ENCODE measurements at regions not wholly inside any gene's neighbourhood (a gene's known extent, or its start where the extent isn't known, plus 50 kb on each side); places are given as distances from the start of the nearest gene placed in this dataset.
"Not testable (repeated sequence)": the region's sequence is repeated elsewhere in the genome, so short reads cannot be mapped to it uniquely, and the experiment has no call there.

DNA sequence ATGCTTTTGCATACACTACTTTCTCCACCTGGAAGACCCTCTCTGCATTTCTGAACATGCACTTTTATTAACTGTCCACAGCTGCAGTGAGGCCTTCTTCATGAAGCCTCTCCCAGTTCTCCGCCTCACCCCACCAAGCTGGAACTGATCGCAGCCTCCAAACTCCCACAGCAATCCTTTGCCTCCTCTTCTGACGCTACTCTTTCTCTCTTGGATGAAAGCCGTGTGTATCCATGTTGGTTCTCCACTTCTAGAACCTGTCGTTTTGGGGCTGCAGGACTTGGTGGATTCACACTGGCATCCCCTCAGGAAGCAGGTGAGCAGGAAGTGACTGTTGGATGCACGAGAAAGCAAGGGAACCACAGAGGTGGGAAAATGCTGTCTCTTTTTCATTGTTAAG, 288.6 kb downstream of the MYCN start:
- DNase-seq: no peak

DNA sequence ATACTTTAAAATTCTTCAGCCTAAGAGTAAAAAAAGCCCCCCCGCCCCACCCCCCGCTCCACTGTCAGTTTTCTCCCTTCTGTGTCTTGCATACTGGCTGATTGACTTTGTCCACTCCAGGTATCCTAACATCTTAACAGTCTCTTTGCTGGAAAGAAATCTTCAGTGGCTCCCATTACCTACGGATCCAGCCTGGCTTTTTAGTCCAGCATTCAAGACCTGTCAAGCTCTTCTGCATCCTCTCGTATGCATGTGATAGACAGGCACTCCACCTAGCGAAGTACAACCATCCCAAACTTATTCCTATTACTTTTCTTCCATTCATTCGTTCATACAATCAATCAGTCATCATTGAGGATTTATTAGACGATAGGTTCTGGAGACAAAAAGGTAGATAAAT, 288.1 kb downstream of the MYCN start:
- no peak for DNase-seq

DNA sequence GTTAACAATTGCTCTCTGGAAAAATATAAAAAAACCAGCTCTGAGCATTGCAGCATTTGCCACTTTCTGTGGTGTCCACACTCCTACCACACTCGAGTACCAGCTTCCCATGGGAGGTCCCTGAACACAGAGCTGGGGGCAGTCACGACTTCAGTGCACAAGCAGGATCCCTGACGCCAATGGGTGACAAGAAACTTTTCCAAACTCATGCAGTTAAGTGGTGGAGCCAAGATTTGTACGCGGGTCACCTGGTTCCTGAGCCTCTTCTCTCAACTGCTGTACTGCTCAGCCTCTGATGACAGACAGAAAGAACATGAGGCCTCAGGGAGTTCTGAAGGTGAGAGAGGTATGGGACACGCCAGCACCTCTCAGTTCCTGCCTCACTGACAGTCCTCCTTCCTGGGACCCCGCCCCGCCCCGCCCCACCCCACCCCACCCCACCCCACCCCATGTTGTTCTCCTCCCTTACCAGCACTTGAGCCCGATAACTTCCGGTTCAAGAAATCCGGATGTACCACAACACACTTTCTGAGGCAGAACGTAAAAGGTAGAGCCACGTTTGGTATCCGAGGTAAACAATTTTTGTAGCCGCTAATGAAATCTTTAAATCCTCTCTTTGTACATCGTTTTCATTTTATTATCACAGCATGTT, 287.6 kb downstream of the MYCN start:
- DNase-seq: no peak

DNA sequence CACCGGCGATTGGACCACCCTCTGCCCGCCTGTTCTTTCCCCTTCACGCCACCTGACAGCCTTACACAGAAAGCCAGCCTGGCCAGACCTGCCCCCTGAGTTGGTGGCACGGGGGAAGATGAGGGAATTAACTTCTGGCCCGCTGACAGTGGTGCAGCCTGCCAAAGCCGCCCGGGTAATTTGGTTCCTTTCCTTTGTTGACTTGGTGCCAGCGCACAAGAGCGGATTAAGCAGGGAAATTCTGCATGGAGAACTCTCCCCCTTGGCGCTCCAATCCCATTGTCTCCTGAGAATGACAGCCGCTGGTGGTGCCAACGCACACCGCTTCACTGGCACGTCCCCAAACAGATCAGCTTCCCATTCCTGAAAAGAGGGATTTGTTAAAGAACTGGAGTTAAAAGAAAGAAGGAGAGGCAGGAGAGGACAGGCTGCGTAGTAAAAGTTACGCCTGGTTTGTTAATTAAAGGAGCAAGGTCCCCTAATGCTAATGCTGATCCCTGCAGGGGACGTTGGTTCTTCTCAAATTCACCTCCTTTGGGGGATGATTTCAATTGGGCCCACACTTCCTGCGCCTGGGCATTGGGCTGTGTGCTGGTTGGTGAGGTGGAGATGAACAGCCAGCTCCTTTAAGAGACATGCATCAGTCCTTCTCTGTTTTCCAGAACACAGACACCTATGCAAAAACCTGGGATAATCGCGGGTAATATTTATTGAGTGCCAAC, 286.8 kb downstream of the MYCN start:
- no peak for DNase-seq

DNA sequence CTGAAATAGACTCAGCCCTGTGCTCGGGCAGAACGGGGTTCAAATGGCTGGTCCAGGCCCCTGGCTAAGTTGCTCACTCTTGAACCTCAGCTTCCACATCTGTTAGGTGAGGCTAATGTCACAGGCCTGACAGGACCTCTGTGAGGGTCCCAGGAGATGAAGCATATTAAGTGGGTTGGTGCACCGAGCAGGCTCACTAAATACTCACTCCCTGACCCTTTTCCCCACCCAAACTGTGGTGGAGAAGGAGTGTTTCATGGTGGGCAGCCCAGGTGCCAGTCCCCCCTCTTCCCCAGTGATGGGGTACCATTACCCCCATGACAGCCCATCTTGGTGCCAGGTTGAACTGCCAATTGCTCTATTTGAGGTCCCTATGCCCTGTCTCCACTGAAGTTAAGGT, 286.0 kb downstream of the MYCN start:
- no peak for DNase-seq

DNA sequence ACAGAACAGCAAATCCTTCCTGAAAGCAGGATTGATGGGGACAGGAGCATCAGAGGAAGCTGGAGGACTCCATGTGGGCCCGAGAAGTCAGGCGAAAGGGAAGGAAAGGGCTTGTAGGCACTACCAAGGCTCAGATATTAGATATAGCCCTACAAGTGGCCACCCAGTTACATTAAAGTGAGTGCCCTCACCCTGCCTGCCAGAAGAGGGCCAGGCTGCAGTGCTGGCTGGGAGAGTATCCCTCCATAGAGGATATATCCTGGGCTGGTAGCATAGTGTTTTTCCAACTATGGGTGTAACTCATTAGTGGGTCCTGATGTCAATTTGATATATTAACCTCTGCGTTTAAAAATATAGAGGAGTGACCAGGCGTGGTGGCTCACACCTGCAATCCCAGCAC, 285.2 kb downstream of the MYCN start:
- DNase-seq: no peak

DNA sequence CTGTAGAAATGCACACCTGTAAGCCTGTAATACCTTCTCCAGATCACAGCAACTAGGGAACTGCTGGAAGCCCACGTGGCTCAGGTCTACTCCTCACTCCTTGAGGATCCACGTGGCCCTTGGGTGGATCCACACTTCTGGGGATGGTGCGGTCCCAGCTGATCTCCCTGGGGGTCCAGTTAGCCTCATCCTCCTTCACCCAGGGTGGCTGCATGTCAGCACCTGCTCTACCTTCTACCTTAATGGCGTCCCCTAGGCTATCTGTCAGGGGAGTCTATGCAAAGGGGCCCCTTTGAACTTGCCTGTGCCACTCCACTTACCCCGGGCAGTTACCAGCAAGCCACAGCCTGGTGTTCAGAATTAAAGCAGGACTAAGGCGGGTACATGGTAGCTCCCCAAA, 284.7 kb downstream of the MYCN start:
- no peak for DNase-seq

DNA sequence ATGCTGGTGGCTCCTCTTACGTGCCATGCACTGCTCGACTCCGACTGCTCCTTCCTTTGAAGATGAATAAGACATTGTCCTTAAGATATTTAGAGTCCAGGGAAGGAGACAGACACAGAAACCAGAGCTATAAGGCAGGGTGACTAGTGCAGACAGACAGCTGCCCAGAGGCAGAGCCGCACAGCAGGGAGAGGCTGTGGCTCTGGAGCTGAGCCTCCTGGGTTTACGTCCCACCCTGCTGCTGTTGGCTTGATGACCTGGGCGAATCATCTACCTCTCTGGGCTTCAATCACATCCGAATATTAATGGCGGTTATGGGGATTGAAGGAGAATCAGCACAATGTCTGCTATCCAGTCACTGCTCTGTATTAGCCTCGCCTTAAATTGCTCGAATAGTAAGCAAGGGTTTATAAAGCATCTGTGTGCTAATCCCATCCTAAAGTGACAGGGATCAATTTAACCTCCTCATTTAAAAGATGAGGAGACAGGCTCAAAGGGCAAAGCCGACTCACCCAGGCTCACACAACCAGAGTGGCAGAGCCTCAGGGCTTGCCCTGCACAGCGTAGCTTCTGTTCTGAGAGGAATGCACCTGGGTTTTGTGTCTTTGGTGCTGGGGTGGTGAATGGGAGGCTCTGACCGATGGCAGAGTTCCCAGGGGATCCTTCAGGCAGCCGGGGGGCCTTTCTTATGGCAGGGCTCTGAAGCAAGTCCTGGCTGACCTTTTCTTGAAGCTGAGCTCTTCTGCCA, 284.1 kb downstream of the MYCN start:
- DNase-seq: no peak

DNA sequence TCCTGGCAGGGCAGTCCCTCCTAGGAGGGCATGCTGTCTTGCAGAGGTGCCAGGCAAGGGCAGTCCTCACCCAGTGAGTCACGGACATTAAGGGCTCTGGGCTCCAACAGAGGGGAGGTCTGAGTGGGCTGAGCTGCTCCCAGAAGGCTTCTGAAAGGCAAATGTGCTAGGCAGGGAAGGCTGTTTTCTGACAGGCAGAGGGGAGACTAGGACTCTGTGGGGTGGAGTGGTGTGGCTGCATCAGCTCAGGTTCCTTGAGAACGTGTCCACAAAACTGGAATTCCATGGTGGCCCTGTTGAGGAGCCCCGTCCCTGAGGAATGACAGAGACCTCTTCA, 283.5 kb downstream of the MYCN start:
- DNase-seq: no peak

DNA sequence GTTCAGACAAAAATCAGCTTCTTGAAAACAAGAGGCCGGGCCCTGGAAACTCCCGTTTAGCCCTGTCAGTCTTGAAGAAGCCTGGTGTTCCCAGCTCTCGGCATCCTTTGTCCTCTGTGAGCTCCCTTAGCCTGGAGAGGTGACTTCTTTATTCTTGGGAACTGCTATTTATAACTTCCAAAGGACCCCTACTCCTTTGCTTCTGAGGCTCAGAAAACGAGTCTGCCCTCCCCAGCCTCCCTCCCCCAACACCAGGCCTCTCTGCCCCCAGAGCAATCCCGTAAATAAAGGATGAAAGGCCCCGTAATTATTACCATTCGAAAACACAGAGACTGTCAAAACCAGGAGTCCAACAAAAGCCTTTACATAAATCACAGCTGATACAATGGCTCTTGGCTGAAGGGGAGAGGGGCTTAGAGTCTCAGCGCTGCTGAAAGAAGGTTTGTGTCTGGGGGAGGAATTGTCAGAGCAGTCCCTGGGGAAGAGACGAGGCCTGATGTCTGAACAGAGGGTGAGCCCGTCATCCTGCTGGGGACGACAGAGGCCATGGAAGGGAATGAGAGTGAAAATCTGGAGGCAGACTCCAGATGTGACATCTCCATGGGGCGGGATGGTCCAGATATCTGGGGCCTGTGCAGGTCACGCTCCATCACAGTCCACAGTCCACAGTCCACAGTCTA, 283.0 kb downstream of the MYCN start:
- no peak for DNase-seq

DNA sequence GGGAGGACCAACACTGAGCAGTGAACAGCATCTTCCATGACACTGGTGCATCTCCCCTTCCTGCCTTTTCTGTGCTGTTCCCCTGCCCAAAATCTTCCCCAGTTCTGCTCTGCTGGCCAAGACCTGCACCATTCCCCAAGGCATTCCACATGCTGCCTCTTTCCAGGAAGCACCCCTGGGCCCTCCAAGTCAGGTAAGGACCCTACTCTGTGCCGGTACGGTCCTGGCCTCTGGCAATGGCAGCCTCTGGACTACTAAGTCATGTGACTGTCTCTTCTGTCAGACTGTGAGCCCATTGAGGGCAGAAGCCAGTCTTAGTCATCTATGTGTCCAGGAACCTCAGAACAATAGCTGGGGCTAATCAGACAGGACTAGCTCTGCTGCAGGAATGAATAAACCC, 282.0 kb downstream of the MYCN start:
- no peak for DNase-seq

DNA sequence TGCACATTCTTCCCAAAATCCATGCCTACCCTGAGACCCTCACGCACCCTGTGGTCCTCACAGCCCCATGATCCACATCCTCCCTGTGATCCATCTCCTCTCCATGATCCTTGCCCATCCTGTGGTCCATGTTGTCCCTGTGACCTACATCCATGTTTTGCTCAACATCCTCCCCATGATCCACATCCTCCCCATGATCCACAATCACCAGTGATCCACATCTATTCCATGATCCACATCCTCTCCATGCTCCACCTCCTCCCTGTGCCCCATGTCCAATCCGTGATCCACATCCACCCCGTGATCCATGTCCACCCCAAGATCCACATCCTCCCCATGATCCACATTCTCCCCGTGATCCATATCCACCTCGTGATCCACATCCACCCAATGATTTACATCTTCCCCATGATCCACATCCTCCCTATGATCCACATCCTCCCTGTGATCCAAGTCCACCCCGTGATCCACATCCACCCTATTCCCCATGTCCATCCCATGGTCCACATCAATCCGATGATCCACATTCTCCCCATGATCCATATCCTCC, 281.2 kb downstream of the MYCN start:
- no peak for DNase-seq

DNA sequence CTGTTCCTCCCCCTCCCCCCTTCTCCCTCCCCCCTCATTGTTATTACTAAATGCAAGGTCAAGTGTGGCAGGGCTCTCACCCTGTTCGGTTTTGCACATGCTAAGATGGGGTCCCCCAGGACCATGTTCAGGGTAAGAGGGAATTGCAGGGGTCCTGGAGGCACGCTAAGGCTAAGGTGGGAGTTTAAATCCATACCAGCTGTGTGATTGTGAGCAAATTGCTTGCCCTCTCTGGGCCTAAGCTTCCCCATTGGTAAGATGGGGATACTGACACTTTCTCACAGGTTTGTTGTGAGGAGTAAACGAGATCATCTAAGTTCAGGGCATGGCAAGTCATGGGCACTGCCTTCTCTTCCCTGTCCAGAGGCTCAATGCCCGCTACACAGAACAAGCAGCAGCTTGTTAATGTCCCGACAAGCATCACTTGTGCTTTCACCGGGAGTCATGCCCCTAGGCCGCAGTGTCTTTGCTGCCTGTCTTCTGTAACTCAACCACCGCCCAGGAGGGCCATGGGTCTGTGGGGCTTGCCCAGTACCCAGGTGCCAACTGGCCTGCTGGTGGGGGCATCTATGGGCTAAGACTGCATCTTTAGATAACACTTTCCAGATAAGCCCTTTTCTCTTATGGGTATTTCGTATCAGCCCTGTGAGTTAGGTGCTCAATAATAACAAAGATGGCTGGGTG, 279.1 kb downstream of the MYCN start:
- no peak for DNase-seq

DNA sequence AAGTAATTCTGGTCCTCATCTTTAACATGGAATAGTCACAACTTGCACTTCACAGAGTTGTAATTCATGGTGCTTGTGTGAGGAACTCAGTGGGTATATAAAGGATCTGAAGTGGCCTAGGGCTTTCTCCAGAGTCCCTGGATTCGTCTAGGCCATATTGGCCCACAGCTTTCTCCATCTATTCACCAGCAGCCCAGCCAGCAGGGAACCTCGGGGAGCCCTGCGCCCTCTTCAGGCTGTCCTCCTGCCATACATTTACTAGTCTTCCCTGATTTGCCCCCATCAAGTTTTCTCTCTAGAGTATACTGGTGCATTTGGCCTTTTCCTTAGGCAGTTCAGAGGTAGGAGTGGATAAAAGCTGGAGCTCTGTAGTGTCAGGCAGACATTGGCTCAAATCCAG, 278.3 kb downstream of the MYCN start:
- no peak for DNase-seq

DNA sequence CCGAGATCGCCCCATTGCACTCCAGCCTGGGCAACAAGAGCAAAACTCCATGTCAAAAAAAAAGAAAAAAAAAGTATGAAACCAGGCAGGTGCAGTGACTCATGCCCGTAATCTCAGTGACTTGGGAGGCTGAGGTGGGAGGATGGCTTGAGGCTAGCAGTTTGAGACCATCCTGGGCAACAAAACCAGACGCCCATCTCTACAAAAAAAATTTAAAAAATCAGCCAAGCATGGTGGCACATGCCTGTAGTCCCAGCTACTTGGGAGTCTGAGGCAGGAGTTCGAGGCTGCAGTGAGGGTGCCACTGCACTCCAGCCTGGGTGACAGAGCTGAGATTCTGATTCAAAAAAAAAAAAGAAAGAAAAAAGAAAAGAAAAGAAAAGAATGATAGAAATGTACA, 277.8 kb downstream of the MYCN start:
- no peak for DNase-seq

DNA sequence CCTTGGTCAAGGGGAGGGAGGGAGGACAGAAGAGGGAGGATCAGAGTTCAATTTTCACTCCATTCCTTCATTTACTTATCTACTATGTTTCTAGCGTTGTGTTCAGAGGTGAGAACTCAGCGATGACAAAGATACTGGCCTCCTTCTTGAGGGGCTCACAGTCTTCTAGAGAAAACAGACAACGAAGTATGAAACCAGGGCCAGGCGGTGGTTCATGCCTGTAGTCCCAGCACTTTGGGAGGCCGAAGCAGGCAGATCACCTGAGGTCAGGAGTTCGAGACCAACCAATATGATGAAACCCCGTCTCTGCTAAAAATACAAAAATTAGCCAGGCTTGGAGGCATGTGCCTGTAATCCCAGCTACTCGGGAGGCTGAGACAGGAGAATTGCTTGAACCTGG, 277.4 kb downstream of the MYCN start:
- DNase-seq: not testable (repeated sequence)

DNA sequence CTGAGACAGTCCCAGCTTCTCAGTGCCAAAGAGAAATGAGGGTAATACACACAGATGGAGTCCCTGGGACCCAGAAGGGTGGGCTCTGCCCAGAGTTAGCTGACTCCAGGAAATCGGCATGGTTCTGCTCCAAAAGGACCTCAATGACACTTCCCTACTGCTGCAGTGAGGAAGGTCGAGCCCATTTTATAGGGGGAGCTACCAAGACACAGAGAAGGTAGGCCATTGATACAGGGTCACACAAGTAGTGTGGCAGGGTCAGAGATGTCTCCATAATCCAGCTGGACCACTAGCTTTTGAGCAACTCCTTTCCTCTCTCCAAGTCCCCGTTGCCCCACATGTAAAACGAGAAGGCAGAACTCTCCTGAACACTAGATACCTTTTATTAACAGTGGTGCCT, 276.9 kb downstream of the MYCN start:
- DNase-seq: no peak

DNA sequence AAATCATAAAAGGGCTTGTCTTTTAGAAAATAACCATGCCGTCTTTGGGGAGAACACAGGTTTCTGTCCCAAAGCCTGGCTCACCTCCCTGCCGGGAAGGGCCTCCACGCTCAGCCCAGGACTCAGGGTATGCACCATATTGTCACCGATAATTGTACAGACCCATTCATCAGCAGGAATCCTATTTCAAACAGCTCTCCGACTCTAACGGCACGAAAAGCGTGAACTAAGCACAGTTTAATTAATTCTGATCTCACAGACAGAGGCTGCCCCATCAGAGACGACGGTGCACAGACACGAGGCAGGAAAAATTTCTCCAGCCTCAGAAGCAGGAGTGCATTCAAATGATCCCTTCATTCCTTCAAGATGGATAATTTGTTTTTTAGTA, 276.2 kb downstream of the MYCN start:
- no peak for DNase-seq

DNA sequence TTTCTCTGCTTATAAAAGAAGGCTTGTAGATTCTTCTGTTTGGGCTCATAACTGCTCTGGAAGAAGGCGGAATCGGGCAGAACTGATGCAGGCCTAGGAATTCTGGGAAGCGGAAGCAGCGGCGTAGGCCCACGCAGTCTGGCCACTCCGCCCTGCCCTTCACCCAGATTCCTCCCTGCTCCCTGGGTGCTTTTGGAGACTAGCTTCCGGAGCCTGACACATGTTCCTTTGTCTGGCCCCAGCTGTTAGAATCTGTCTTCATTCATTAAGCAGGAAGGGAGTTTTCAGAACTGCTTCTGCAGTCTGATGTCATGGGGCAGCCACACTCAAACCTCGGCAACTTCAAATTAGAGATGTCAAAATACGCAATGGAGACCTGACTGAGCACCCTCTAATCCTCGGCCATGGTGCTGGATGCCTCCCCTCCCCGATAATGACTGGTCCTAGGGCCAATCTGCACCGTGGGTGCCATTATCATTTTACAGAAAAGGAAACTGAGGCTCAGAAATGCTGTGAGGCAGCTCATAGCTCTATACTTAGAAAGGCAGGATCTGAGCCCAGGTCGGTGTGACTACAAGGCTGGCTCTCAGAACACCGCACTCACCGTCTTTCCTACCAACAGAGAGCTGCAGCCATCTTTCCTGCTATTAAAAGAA, 275.7 kb downstream of the MYCN start:
- DNase-seq: no peak

DNA sequence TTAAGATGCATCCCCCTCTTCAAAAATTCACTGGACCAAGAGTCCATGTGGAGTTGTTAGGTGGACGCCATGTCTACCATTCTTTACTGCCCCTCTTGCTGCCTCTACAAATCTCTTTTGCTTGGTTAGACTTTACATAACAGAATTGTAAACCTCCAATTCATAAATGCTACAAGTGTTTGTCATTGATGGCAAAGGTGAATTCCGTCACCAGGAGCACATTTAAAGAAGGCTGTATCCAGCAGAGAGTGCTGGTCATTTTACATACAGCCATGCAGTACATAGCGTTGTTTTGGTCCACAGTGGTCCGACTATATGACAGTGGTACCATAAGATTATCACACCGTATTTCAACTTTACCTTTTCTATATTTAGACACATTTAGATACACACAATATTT, 274.5 kb downstream of the MYCN start:
- no peak for DNase-seq

DNA sequence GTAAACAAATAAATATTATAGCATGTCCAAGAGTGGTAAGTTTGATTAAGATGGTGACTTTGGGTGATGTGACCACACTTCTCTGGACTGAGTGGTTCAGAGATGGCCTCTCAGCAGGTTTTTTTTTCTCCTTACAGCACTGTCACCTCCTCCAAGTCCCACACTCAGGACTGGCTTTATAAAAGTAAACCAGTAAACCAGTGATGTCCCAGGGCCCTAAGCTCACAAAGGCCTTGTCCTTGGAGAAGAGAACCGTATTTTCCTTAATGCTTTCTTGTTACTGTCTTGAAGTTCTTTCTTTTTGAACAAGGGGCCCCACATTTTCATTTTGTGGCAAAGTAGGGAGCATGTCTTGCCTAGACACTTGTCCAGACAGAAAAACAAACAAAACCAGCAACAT, 274.0 kb downstream of the MYCN start:
- no peak for DNase-seq

DNA sequence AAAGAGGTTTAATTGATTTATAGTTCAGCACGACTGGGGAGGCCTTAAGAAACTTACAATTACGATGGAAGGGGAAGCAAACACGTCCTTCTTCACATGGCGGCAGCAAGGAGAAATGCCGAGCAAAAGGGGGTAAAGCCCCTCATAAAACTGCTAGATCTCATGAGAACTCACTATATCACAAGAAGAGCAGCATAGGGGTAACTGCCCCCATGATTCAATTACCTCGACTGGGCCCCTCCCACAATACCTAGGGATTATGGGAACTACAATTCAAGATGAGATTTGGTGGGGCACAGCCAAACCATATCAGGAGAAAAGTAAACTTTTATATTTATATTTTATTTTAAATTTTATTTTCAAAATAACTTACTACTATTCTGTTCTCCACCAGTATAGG, 272.0 kb downstream of the MYCN start:
- DNase-seq: no peak

Measured in T-helper 2 cell (primary cell).